NCI-H1694 treated with DMSO at 0.1 percent for 48 hours (cell line): ENCODE measurements at regions not wholly inside any gene's neighbourhood (a gene's known extent, or its start where the extent isn't known, plus 50 kb on each side); places are given as distances from the start of the nearest gene placed in this dataset.

Source experiments
- DNase-seq: peaks from one replicate; lab custom pipeline; 2025; lab: John Stamatoyannopoulos, UW

- no peak for DNase-seq
Observed at GRCh38 chr17:79314617-79315357, 240.2 kb downstream of the ENGASE start.

- DNase-seq: no peak
Observed at GRCh38 chr17:79311373-79311772, 236.7 kb downstream of the ENGASE start.

DNA sequence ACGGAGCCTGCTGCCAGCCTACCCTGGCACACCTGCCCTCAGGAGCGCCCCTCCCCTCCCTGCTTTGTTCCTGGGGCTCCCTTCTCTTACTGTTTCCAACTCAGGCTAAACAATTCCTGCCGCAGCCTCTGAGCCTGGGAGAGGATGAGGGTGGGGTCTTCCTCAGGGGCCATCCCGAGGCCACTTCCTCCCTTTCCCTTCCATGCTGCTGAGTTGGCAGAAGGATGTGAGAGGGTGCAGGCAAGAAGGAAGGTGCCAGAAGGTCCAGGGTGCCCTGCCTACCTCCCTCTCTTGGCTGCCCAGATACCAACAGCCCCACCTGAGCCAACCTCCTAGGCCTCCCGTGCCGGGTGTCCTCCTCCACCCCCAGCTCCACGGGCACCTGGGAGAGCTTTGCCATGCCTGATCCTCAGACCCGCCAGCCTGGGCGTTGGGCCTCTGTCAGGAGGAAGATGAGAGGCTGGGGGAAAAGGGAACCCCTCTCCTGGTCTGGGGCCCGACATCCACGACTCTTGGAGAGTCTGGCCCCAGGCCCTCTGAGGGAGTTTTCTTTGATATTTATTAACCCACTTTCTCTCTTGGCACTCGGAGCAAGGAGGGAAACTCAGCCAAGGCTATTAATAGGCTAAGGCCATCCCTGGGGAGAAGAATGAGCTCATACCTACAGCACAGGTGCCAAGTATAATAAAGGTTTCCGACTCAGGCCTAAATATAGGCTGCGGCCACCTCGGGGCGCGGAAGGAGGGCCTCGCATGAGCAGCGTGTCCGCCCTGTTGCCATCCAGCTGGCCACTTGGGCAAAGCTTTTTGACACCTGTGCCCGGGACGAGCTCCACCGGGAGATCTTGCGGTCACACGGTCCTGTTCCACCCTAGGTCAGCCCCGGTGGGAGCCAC is 232.0 kb downstream of the ENGASE start:
- DNase-seq: no peak

GRCh38 chr17:79305768-79306423 is 231.3 kb downstream of the ENGASE start:
- no peak for DNase-seq

- DNase-seq: no peak
Observed at GRCh38 chr17:79305376-79305767, 230.7 kb downstream of the ENGASE start.

DNA sequence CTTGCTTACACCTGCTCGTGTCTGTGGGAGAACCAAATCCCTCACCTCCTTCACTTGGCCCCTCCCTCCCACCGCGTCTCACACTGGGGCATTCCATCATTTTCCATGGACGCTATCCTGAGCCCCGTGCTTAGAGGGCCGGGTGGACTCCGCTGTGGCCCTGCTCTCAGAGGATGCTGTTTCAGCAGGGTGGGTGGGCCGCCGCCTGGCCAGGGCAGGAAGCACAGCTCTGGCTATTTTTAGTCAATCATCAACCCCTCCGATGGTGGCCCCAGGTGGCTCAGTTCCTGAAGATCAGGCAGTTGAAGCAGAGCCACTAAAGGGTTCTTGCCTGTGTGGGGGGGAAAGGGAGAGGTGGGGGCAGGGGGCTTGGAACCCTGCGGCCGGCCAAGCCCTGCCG is 230.3 kb downstream of the ENGASE start:
- DNase-seq: no peak

DNA sequence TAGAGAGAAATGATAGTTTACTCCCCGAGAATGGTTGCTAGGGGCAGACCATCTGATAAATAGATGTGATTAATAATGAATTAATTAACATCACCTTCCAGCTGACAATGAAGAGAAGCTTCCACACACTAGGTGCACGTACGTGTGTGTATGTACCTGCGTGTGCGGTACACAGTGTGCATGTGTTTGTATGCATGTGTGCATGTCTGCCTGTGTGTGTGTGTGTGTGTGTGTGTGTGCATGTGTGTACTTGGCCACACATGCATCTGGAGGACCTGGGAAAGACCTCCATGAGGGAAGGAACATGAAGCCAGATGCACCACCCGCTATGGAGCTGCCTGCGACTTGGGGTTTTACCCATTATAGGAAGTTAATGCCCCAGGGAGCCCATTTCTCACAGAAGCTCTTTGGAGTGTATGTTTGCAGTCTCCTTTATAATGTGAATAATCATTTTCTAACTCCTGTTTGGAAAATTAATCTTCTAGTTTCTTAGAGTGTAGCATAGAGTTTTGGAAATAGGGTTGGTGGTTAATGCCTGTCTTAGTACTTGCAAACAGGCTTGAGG is 229.1 kb downstream of the ENGASE start:
- no peak for DNase-seq

DNA sequence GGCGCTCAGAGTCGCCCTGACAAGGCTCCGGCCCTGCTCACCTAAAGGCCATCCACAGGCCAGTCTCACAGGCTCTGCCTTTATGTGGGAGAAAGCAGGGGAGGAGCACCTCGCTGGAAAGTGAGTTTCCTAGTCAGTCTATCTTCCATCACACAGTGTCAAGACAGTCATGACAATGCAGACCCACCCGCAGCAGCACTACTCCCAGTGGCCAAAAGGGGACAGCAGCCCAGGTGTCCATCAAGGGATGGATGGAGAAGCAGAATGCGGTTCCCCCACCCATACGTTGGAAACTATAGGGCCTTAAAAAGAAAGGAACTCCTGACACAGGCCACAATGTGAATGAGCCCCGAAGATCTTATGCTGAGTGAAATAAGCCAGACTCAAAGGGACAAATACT is 226.8 kb downstream of the ENGASE start:
- no peak for DNase-seq

DNA sequence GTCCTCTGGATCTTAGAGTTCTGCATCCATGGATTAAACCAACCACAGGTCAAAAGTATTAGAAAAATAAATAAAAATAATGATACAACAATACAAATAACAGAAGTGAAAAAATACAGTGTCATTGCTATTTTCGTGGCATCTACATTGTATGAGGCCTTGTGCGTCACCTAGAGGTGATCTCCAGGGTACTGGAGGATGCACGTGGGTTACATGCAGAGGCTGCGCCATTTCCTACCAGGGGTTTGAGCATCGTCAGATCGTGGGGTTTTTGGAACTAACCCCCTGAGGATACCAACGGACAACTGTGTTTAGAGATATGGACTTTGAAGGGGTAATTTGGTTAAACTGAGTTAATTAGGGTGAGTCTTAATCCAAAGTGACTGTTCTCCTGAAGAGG is 224.7 kb downstream of the ENGASE start:
- DNase-seq: no peak

- DNase-seq: no peak
Observed at GRCh38 chr17:79298799-79299198, 224.2 kb downstream of the ENGASE start.

DNA sequence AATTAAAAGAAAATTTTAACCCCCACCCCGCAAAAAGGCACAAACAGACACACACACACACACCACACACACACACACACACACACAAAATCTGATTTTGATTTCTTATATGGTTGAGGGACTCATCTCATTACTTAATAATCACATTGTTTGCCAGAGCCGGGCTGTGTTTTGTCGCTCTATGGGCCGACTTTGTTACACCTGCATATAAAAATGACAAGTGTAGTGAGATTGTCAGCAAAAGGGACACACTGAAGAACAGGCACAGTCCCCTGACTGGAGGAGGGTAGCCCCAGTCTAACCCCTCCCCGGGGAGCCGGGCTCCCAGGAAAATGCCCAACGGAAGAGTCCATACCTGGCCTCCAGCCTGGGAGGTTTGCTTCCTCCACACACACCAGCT is 221.6 kb downstream of the ENGASE start:
- no peak for DNase-seq

- DNase-seq: no peak
Observed at GRCh38 chr17:79295307-79295706, 220.7 kb downstream of the ENGASE start.

GRCh38 chr17:79294459-79295071 is 219.9 kb downstream of the ENGASE start:
- DNase-seq: no peak

GRCh38 chr17:79292501-79292900 is 217.9 kb downstream of the ENGASE start:
- DNase-seq: no peak

GRCh38 chr17:79291391-79291790 is 216.8 kb downstream of the ENGASE start:
- DNase-seq: no peak

DNA sequence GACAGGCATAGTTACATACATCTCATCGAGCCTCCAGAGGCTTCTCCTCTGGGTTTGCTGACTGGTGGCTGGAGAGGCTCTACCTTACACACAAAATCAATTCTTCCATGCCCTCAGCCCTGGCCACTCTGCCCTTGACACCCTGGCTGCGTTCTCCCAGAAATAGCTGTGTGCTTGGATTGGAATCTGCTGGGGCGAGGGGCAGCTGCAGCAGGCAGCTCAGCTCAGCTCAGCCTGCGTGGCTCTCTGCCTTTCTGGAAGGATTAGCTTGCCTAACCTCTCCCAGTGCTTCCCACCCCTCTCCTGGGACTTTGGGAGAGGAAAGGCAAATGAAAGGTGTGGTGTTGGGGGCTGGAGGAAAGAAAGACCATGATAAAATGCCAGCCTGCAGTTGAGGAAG is 216.1 kb downstream of the ENGASE start:
- DNase-seq: no peak

- no peak for DNase-seq
Observed at GRCh38 chr17:79288950-79289349, 214.3 kb downstream of the ENGASE start.

- DNase-seq: no peak
Observed at GRCh38 chr17:79286440-79286839, 211.8 kb downstream of the ENGASE start.

DNA sequence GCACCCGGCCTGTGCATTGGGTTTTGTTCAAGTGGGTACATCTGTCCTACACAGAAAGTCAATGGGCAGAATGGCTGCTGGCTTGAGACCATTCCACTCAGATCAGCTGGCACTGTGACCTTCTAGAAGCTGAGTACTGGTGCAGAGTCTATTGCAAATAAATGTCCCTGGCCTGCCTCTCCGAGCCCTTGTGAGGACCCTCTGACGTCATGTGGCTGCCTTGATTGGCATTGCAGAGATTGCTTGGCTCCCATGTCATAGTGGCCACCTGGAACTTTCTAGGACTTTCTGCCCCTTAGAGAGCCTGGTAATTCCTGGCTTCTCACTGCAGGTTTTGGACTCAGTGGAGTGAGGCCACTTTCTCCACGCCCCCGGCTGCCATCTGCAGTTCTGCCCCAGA is 211.3 kb downstream of the ENGASE start:
- no peak for DNase-seq

GRCh38 chr17:79282294-79282693 is 207.7 kb downstream of the ENGASE start:
- no peak for DNase-seq

- no peak for DNase-seq
Observed at GRCh38 chr17:79281803-79282202, 207.2 kb downstream of the ENGASE start.
